GM18507 (cell line): ENCODE measurements at regions not wholly inside any gene's neighbourhood (a gene's known extent, or its start where the extent isn't known, plus 50 kb on each side); places are given as distances from the start of the nearest gene placed in this dataset.

ENCODE experiments used
- DNase-seq: peaks from one replicate; pipeline ENCODE4 v3.0.0; 2011; ENCODE audit warnings: low read depth; ENCODE audit not compliant: insufficient read length; ENCODE audit errors: extremely low spot score
- FAIRE-seq: peaks from 2 replicates; lab custom pipeline; 2011; peaks lifted over from hg19 to GRCh38; lab: Jason Lieb, UNC

DNA sequence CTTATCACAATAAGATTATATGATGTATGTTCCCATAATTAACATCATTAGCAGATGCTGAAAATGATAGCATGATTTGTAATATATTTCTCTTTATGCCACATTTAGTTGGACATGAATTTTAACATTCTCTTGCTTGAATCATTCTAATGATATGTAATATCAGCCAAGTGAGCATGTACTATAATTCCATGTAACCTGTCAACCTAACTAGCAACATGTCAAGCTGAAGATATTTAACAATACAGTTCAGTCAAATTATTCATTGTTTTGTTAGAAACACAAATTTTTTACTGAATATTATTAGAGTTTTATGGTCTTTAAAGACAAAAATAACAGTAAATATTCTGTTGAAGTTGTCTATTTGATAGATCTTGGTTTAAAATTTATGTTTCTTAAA lies 920.4 kb upstream of the PCDH10 start:
- DNase-seq (no peak), FAIRE-seq (no peak)

DNA sequence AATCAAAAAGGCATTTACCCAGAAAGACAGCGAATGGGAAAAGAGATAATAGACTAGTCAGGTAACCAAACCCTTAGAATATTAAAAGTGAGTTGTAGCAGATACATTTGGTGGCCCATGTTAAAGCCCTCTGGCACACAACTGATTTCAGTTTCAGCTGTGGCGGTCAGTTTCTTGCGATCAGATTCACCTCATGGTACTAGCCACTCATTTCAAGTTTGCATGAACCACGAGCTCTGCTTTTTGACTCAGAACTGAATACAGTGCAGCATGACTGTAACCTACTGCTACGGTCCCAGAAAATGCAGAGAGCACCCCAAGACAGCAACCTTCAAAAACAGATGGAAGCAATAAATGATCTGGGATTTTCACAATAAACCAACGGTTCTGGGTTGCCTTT lies 919.1 kb upstream of the PCDH10 start:
- FAIRE-seq: no peak

DNA sequence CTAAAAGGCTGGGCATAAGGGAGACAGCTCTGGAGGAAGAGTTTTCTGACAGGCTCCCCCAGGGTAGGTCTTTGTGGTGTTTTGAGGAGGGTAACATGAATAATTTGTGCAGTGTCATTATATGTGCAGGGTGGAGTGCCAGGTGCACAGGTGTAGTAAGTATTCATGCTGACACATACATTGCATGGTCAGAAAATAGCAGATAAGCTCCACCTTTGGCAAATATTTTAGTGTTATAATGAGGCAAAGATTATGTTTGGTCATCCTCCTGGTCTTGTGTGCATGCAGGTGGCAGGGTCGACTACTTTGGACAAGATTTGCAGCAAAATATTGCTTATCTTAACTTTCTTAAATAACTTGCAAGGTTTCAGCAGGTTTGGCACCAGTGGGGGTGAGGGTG lies 910.4 kb upstream of the PCDH10 start:
- DNase-seq: no peak
- FAIRE-seq: no peak

More for the DNA sequence above, 919.1 kb upstream of the PCDH10 start:
- DNase-seq: no peak

DNA sequence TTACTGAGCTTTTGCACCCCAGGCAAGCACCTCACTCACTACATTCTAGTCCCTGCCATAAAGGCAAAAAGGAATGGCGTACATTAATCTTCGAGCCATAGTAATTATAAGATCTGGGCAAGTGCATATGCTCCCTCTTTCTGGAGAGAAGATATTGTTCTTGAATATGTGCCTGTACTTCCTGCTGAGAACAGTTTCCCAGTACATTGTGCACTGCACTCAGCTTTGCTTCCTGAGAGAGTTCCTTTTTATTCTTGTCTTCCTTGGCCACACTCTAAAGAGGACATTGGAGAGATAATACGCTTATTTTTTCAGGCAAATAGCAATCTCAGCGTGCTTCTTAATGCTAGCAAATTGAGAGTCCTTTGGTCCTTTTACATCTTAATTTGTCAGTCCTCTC lies 909.0 kb upstream of the PCDH10 start:
- no peak for DNase-seq
- no peak for FAIRE-seq

DNA sequence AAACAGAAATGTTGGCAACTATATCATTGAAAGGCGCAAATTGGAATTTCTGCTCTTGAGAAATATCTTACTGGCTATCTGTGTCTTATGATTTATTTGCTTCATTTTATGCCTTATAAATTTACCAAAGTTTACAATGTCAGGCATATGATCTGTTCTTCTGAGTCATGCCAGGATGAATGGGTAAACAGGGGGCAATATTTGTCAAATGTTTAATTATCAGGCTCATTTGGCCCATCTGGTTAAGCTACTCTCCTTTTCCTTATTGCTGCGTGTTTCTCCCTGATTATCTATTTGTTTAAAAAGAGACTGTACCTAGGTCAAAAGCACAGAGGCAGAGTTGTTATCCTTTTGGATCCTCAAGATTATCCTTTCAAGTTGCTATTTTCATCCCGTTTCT lies 903.8 kb upstream of the PCDH10 start:
- DNase-seq (no peak), FAIRE-seq (no peak)

DNA sequence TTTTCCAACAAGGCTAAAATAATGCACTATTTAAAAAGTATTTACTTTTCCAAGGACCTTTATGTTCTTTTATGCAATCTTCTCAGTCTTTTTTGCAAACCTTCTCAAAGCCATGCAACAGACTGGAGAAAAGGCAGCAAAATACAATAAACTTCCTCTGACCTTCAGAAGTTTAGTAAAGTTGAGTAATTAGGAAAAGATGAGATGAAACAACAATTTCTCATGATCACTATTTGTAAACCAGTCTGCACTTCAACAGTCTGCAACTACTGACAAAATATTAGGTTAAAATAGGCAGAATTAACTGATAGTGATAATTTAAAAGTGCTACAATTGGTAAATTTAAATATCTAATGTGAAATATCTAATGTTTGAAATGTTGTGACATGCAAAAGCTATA lies 884.9 kb upstream of the PCDH10 start:
- no peak for FAIRE-seq

DNA sequence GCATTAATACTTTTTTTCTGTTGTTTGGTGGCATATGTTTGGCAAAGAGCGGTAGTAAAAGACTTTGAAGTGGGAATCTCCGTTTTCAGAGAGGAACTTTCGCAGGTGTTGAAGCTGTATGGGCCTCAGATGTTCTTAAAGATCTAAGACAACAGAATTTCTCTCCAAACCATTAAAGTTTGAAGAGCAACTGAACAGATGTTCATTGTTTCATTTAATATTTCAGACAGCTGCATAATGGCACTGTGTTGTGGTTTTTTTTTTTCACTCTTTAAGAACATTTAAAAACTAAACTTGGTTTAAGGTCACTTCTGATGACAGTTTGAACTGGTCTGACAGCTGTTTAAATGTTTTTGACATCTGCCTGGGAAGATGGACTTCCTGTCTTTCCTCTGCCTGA lies 882.7 kb upstream of the PCDH10 start:
- DNase-seq (no peak), FAIRE-seq (no peak)

More for the DNA sequence above, 884.9 kb upstream of the PCDH10 start:
- no peak for DNase-seq

DNA sequence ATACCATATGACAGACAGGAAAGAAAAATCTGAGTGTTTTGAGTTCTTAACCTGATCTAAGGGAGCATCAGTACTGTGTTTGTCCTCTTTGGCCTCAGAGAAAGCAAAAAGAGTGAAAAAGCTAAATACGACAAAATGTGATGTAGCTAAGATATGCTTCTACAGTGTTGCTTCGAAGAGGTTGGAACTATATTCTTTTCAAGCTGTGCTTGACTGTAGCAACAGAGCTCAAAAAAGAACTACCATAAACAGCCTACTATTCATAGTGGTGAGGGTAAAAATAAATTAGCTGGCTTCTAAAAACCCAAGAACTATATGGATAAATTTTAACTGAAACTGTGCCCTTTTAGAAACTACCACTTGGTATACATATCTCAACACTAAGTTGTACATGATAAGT lies 881.8 kb upstream of the PCDH10 start:
- DNase-seq: no peak
- no peak for FAIRE-seq

DNA sequence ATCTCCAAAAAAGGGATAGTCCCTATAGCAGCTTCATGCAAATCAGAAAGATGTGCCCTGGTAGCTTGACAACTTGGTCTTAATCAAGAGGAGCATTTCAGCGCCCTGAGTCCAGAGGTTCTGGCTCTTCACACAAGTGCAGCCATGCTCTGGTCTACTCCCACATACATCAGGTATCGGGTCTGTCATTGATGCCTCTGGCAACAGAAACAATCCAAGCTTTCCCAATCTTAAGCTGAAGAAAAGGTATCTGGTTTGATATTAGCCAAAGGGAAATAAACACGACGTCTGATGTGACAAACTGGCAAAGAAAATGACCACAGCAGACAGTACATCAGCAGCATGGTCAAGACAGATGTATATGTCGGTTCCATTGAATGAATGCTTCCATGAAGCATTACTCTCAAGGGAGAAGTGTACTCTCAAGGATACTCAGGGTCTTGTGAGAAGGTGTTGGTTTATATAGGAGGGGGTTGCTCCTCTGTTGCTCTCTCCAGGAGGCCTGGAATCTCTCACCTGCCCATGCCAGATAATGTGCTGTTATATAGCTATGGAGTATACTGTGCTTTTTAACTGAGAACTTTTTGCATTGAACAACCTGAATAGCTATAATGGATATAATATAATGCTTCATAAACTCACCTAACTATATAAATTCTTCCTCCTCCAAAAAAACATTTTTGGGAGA lies 879.6 kb upstream of the PCDH10 start:
- DNase-seq: no peak
- FAIRE-seq: no peak

DNA sequence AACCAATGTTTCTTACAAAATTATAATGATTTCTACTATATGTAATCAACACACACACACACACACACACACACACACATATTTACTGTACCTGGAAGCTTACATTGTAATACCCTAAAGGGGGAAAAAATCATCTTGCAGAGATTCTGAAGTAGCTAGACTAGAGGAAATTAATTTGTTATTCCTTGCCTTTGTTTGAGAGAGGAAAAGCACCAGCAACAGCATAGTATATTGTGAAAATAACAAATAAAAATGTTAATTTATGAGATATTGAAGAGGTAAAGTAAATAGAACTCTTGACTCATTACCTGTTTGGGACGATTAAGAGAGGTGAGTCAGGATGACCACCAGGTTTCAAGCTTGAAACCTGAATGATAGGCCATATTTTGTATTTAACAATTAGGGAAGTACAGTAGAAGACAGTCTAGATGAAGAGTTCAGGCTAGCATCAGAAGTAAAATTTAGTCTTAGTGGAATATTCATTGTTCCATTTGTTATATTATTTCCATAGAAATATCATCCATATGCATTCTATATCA lies 873.4 kb upstream of the PCDH10 start:
- FAIRE-seq (no peak), DNase-seq (no peak)

DNA sequence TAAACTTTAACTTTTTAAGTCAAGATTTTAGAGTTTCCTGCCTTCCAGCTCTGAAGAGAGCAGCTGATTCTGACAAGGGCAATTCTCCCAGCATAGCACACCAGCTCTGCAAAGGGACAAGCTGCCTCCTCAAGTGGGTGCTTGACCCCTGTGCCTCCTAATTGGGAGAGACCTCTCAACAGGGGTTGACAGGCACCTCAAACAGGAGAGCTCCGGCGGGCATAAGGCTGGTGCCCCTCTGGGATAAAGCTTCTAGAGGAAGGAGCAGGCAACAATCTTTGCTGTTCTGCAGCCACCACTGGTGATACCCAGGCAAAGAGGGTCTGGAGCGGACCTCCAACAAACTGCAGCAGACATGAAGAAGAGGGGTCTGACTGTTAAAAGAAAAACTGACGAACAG lies 872.9 kb upstream of the PCDH10 start:
- no peak for DNase-seq
- FAIRE-seq: no peak

DNA sequence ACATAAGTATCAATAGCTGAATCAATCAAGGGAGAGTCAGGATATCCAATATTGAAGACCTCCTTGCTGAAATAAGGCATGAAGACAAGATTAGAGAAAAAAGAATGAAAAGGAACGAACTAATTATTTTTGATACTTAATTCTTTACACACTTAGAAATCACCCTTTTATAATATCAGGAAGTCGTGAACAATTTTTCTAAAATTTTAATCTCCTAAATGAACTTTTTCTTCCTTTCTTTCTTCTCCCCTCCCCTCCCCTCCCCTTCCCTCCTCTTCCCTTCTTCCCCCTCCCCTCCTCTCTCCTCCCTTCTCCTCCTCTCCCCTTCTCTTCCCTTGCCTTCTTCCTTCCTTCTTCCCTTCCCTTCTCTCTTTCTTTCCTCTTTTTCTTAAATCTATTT lies 872.1 kb upstream of the PCDH10 start:
- DNase-seq (no peak), FAIRE-seq (no peak)

DNA sequence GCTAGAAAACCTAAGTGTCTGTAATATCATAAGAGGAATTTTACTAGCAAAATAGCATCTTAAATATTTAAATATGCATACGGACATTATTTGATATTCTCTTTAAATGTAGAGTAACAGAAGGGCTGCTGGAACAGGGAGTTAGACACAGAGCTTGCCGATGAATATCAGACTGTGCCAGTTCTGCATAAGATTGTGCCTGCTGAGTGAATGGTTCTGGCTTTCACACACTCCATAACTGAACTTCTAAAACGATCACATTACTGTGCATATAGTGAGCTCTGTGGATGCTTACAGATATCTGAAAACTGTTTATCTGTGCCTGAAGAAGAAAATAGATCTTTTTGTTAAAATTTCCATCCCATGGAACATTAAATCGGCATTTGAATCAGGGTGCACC lies 867.4 kb upstream of the PCDH10 start:
- FAIRE-seq (no peak), DNase-seq (no peak)

DNA sequence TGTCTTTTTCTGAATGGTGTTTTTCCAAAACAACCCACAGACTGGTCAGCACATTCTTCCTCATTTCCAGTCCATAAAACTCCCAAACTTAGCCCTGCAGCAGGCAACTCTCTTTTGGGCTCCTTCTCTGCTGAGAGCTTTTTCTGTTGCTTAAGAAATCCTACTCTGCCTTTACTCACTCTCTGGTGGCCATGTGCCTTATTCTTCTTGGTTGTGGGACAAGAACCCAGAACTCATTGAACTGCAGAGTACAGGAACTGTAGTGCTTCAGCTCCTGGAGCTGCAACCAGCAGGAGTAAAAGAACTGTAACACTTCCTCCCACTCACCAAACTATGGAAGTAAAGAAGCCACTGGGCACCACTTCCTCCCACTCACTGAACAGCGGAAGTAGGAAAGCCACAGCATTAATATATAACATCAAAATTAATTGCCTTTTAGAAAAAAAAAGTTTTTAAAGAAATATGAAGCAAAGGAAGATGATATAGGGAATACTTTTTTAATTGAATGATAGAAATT lies 864.1 kb upstream of the PCDH10 start:
- FAIRE-seq (no peak), DNase-seq (no peak)

DNA sequence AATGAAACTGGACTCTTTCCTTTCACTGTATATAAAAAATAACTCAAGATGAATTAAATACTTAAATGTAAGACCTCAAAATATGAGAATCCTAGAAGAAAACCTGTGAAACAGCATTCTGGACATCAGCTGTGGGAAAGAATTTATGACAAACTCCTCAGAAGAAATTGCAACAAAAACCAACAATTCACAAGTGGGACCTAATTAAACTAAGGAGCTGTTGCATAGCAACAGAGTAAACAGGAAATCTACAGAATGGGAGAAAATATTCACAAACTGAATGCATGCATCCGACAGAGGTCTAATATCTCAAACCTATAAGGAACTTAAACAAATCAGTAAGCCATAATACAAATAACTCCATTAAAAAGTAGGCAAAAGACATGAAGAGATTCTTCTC lies 851.7 kb upstream of the PCDH10 start:
- FAIRE-seq (no peak), DNase-seq (no peak)

DNA sequence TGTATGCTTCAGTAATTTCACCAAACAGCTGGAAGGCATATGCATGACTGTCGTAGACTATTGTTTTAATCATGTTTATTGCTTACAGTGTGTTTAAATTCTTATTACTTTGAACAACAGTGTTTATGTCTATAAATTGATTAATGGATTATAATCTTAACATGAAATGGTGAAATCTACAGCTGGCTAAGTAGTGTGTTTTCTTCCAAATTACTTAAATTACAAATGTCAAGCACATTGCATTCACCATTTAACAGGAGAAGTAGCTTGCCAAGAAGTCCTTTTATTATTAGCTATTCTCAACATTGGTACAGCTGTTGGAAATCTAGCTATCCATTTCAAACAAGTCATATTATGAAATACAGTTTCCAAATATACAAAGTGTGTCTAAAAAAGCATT lies 849.3 kb upstream of the PCDH10 start:
- no peak for DNase-seq
- FAIRE-seq: no peak

DNA sequence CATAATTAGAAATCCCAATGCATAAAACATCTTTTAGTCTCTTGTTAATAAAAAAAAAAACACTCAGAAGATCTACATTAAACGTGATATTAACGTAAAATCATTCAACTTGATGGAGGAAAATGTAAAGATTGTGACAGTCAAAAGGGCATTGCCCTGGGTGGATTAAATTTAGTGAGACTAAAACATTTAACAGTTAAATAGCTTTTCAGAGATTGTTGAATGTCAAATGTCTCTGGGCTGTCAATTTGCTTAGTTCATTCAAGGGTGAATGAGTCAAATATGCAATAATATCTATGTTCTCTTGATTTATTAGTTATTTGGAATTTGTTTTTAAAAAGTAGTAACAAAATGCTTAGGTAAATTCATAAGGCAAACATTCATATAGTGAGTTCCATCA lies 836.6 kb upstream of the PCDH10 start:
- DNase-seq (no peak), FAIRE-seq (no peak)

DNA sequence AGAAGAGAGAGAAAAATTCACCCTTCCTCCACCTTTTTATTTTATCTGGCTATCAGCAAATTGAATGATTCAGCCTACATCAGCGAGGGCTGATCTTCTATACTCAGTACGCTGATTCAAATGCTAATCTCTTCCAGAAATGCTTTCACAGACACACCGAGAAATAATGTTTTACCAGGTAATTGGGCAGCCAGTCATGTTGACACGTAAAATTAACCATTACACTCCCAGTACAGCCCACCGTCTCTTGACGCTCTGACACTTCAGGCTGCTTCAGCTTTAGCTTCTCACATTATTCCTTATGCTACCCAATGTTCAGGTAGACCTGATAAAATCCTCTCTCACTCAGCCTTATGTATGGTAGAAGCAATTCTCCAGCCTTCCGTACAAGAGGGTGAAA lies 835.2 kb upstream of the PCDH10 start:
- DNase-seq (no peak), FAIRE-seq (no peak)

DNA sequence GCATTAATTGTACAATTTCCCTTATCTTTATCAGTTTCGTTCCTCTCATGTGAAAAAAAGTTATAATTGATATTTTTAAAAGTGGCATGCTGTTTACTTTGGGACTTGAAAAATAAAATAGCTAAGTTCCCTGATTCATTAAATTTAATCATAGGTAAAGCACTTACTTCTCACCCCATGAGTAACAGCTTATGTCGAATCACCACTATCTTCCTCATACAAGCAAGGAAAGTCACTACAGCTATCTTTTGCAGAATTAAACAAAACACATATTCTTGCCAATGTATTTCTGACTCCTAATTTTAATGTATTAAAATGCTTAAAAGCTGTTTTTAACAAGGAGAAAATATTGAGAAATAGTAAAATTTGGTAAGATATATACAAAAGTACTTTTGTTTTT lies 832.4 kb upstream of the PCDH10 start:
- FAIRE-seq: no peak
- no peak for DNase-seq

DNA sequence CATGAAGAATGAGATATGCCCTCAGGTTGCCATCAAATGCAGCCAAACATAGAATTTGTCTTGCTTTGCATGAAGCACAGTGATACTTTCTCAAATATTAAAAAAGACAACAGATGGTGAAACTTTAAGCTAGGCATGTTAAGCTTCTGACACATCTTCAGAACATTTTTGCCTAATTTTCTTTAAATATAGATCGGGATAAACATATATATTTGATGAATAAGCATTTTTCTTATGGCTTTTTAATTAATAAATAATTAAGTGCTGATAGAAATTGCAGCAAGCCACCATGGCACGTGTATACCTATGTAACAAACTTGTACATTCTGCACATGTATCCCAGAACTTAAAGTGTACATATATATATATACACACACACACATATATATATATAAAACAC lies 831.2 kb upstream of the PCDH10 start:
- DNase-seq (no peak), FAIRE-seq (no peak)

DNA sequence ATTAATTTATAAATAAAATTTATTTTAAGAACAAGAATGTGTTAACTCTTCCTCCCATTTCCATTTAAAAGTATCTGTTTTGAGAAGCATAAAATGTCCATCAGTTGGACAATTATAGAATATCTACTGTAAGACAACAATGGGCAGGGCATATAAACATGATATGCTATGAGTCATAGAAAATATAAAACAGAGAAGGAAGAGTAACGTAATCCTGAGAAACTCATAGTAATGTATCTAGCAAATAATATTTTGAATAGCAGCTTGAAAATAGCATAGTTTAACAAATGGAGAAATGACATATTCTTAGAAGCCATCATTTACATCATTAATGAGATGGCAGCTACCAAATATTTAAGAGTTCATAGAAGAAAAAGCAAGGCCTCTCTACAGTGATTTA lies 820.3 kb upstream of the PCDH10 start:
- no peak for DNase-seq
- FAIRE-seq: no peak

DNA sequence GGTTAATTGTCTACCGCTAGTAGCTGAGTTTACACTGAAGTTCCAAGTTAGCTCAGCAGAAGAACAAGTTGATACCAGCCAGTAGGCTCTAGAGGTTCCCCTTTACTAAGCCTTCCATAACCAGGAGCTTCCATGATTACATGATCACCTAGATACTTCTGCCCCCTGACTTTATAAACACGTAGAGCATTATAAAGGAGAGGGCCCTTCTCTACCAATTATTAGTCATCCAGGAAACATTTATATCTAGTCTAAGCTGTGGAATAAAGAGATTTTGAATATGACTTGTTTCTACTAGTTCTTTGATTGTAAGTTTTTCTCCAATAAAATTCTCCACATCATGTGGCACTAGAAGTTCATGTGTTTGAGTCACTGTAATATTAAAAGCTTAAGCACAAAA lies 818.1 kb upstream of the PCDH10 start:
- FAIRE-seq: no peak

More for the DNA sequence above, 818.1 kb upstream of the PCDH10 start:
- no peak for DNase-seq
